Panc1 (cell line): ENCODE measurements at regions not wholly inside any gene's neighbourhood (a gene's known extent, or its start where the extent isn't known, plus 50 kb on each side); places are given as distances from the start of the nearest gene placed in this dataset.

ENCODE experiments used
- ATAC-seq: fragments of 200-7000 bp; cut with Tn5 transposase; 2 replicates; pipeline ENCODE4 v1.9.1; 2020; ENCODE audit warnings: mild to moderate bottlenecking, moderate library complexity
- BruUV-seq: library from RNA; stranded (reverse); fragments of 400-500 nt; replicated peaks from 2 replicates; lab custom pipeline; 2021; lab: Mats Ljungman, UMichigan
- CTCF ChIA-PET: fragments of 300-600 bp; sonication (Branson Sonifier 250); formaldehyde crosslinking; loops from one replicate; lab custom pipeline; 2022; ENCODE audit warnings: antibody characterized with exemption; lab: Charles Lee
- POLR2A ChIA-PET: fragments of 300-600 bp; sonication (Branson Sonifier 250); formaldehyde crosslinking; loops from one replicate; lab custom pipeline; 2022; ENCODE audit warnings: antibody characterized with exemption; lab: Charles Lee
- DNase-seq: peaks from one replicate; pipeline ENCODE4 v3.0.0-alpha.2; 2010; ENCODE audit warnings: low read depth, low spot score
- H3K27ac ChIP-seq: 2 replicates; pipeline ENCODE4 v1.5.1; 2011; ENCODE audit warnings: mild to moderate bottlenecking, low read length, inconsistent platforms
- H3K27me3 ChIP-seq: fragments of 200-500 bp; sonication (Bioruptor generic); 2 replicates; pipeline ENCODE4 v1.6.0; 2014; ENCODE audit warnings: low read length, inconsistent platforms; ENCODE audit not compliant: control insufficient read depth, insufficient read depth
- H3K36me3 ChIP-seq: fragments of 200-500 bp; sonication (Bioruptor generic); 2 replicates; pipeline ENCODE4 v1.5.1; 2014; ENCODE audit warnings: inconsistent platforms, mild to moderate bottlenecking, low read length, moderate library complexity; ENCODE audit not compliant: control insufficient read depth, insufficient read depth
- H3K4me1 ChIP-seq: 2 replicates; pipeline ENCODE4 v1.5.1; 2011; ENCODE audit warnings: inconsistent platforms, mild to moderate bottlenecking, low read length, moderate library complexity; ENCODE audit not compliant: control insufficient read depth, insufficient read depth
- H3K4me3 ChIP-seq, 2 experiments: 2 replicates each; pipeline ENCODE4 v1.5.1; 2011 to 2012; ENCODE audit warnings: low read depth in 2 of 2, low read length in 2 of 2, mild to moderate bottlenecking in 2 of 2, inconsistent platforms in 1 of 2, moderate library complexity in 1 of 2
- H3K9me3 ChIP-seq: fragments of 200-500 bp; sonication (Bioruptor generic); 2 replicates; pipeline ENCODE4 v1.5.1; 2014; ENCODE audit warnings: low read depth, mild to moderate bottlenecking, inconsistent platforms, low read length, moderate library complexity; ENCODE audit not compliant: control insufficient read depth, insufficient read depth
- CTCF ChIP-seq: fragments of 450-650 bp; IDR thresholded peaks from 2 replicates; pipeline ENCODE4 v1.5.1; 2017; ENCODE audit warnings: mild to moderate bottlenecking
- POLR2AphosphoS5 ChIP-seq: IDR thresholded peaks from 2 replicates; pipeline ENCODE4 v1.6.1; 2012; ENCODE audit warnings: mild to moderate bottlenecking, low read depth, low read length, moderate library complexity
- REST ChIP-seq, 2 experiments: IDR thresholded peaks; 2 replicates each; pipeline ENCODE4 v1.6.1; 2011 to 2012; ENCODE audit warnings: low read depth in 2 of 2, control low read depth in 1 of 2, low read length in 1 of 2, mild to moderate bottlenecking in 1 of 2, moderate library complexity in 1 of 2; ENCODE audit not compliant: insufficient read depth in 1 of 2
- SIN3A ChIP-seq: IDR thresholded peaks from 2 replicates; pipeline ENCODE4 v1.6.1; 2012; ENCODE audit warnings: low read depth, mild to moderate bottlenecking, low read length, moderate library complexity, borderline replicate concordance; ENCODE audit not compliant: insufficient read depth
- TCF7L2 ChIP-seq: IDR thresholded peaks from 2 replicates; pipeline ENCODE4 v1.6.1; 2011; ENCODE audit warnings: mild to moderate bottlenecking, low read depth, low read length, inconsistent platforms
- in situ Hi-C: cut with HindIII; loops from 2 replicates; pipeline ENCODE4 v1.10.0; 2016; ENCODE audit warnings: low sequenced_read_pairs, low pct_unique_long_range_greater_than_20kb
- intact Hi-C: fragments of 100-400 bp; cut with micrococcal nuclease; formaldehyde crosslinking; loops from one replicate; pipeline ENCODE4 v1.10.0; 2022; ENCODE audit not compliant: unreplicated experiment

GRCh38 chr10:64738462-64738861 lies 1217.3 kb downstream of the REEP3 start:
- H3K27me3 ChIP-seq, result no peaks in the 10 kb centered on the region
- no peaks in the 10 kb centered on the region for H3K4me1 ChIP-seq
- ATAC-seq (no peak), DNase-seq (no peak)
- in situ Hi-C loops, result no loop called here
- H3K36me3 ChIP-seq, result no peaks in the 10 kb centered on the region
- intact Hi-C loops, result no loop called here
- BruUV-seq, result no TSS peak
- H3K27ac ChIP-seq, result no peak overlapping the region
- TF ChIP-seq CTCF (no peak), POLR2AphosphoS5 (no peak), SIN3A (no peak), TCF7L2 (no peak), REST (IDR thresholded peaks at IDR 0.05; ENCODE audit: insufficient read depth in 1 of 2, low read depth in 2 of 2, low read length in 1 of 2) (no peak)
- CTCF ChIA-PET, result no interaction called here
- POLR2A ChIA-PET, result no interaction called here
- H3K9me3 ChIP-seq, result no peaks in the 10 kb centered on the region; the same call in 1 of the 2 replicates
- H3K4me3 ChIP-seq, result no peak overlapping the region

- ATAC-seq (no peak), DNase-seq (no peak)
- intact Hi-C loops, result no loop called here
- in situ Hi-C loops, result no loop called here
- POLR2A ChIA-PET, result no interaction called here
- no peaks in the 10 kb centered on the region for H3K4me1 ChIP-seq
- TF ChIP-seq TCF7L2 (no peak), REST (IDR thresholded peaks at IDR 0.05; ENCODE audit: insufficient read depth in 1 of 2, low read depth in 2 of 2, low read length in 1 of 2) (no peak), POLR2AphosphoS5 (no peak), SIN3A (no peak), CTCF (no peak)
- H3K27ac ChIP-seq, result no peak overlapping the region
- no TSS peak for BruUV-seq
- H3K9me3 ChIP-seq, result no peaks in the 10 kb centered on the region
- CTCF ChIA-PET, result no interaction called here
- H3K4me3 ChIP-seq, result no peak overlapping the region
- no peaks in the 10 kb centered on the region for H3K27me3 ChIP-seq
- H3K36me3 ChIP-seq, result no peaks in the 10 kb centered on the region
These were observed 1224.4 kb downstream of the REEP3 start for GRCh38 chr10:64745565-64745964.
